ENCODE measurements at regions not wholly inside any gene's neighbourhood (a gene's known extent, or its start where the extent isn't known, plus 50 kb on each side); places are given as distances from the start of the nearest gene placed in this dataset.

- TF ChIP-seq, protein P1, sequence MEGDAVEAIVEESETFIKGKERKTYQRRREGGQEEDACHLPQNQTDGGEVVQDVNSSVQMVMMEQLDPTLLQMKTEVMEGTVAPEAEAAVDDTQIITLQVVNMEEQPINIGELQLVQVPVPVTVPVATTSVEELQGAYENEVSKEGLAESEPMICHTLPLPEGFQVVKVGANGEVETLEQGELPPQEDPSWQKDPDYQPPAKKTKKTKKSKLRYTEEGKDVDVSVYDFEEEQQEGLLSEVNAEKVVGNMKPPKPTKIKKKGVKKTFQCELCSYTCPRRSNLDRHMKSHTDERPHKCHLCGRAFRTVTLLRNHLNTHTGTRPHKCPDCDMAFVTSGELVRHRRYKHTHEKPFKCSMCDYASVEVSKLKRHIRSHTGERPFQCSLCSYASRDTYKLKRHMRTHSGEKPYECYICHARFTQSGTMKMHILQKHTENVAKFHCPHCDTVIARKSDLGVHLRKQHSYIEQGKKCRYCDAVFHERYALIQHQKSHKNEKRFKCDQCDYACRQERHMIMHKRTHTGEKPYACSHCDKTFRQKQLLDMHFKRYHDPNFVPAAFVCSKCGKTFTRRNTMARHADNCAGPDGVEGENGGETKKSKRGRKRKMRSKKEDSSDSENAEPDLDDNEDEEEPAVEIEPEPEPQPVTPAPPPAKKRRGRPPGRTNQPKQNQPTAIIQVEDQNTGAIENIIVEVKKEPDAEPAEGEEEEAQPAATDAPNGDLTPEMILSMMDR (IDR thresholded peaks at IDR 0.05) = no peak
- no peak for TF ChIP-seq POLR2A (IDR thresholded peaks at IDR 0.05; ENCODE audit: low read depth)
- no peak for TF ChIP-seq EP300 (IDR thresholded peaks at IDR 0.05)
Observed at GRCh38 chr11:104623518-104623917, 274.7 kb downstream of the CASP12 start.

Measured in esophagus muscularis mucosa (tissue), 4 donors.